SK-N-SH treated with all-trans-retinoic acid at 6 μM for 48 hours (cell line): ENCODE measurements at regions not wholly inside any gene's neighbourhood (a gene's known extent, or its start where the extent isn't known, plus 50 kb on each side); places are given as distances from the start of the nearest gene placed in this dataset.

Experiments
- ATAC-seq: fragments of 200-7000 bp; cut with Tn5 transposase; 3 replicates; pipeline ENCODE4 v1.9.1; 2020; ENCODE audit warnings: mild to moderate bottlenecking, moderate library complexity
- ARNTL ChIP-seq: fragments of 450-650 bp; formaldehyde crosslinking; IDR thresholded peaks from 2 replicates; pipeline ENCODE4 v1.5.0; 2020; ENCODE audit warnings: low read depth, mild to moderate bottlenecking, moderate library complexity, borderline replicate concordance
- BACH2 ChIP-seq: fragments of 250-450 bp; sonication (Bioruptor Pico); IDR thresholded peaks from 2 replicates; pipeline ENCODE4 v1.9.0; 2021; ENCODE audit warnings: mild to moderate bottlenecking, borderline replicate concordance
- CSDC2 ChIP-seq: fragments of 250-450 bp; sonication (Bioruptor Pico); IDR thresholded peaks from 2 replicates; pipeline ENCODE4 v1.5.0; 2020; ENCODE audit warnings: mild to moderate bottlenecking, moderate library complexity
- CSRNP3 ChIP-seq: fragments of 250-450 bp; sonication (Bioruptor Pico); IDR thresholded peaks from 2 replicates; pipeline ENCODE4 v1.5.1; 2021; ENCODE audit warnings: mild to moderate bottlenecking, moderate library complexity
- ESRRG ChIP-seq: fragments of 250-450 bp; sonication (Bioruptor Pico); IDR thresholded peaks from 2 replicates; pipeline ENCODE4 v1.6.1; 2021; ENCODE audit warnings: mild to moderate bottlenecking
- GLIS3 ChIP-seq: fragments of 250-450 bp; sonication (Bioruptor Pico); IDR thresholded peaks from 2 replicates; pipeline ENCODE4 v1.5.0; 2020; ENCODE audit warnings: mild to moderate bottlenecking, moderate library complexity
- ISL1 ChIP-seq: fragments of 250-450 bp; sonication (Bioruptor Pico); IDR thresholded peaks from 2 replicates; pipeline ENCODE4 v2.1.2; 2022; ENCODE audit warnings: mild to moderate bottlenecking, moderate library complexity
- OSR1 ChIP-seq: fragments of 250-450 bp; sonication (Bioruptor Pico); IDR thresholded peaks from 2 replicates; pipeline ENCODE4 v1.8.0; 2022; ENCODE audit warnings: moderate library complexity, mild to moderate bottlenecking, inconsistent platforms
- PATZ1 ChIP-seq: fragments of 250-450 bp; sonication (Bioruptor Pico); IDR thresholded peaks from 2 replicates; pipeline ENCODE4 v1.8.0; 2020; ENCODE audit warnings: mild to moderate bottlenecking, moderate library complexity, borderline replicate concordance
- POU6F1 ChIP-seq: fragments of 250-450 bp; sonication (Bioruptor Pico); IDR thresholded peaks from 2 replicates; pipeline ENCODE4 v1.8.0; 2021; ENCODE audit warnings: low read depth, mild to moderate bottlenecking, moderate library complexity, borderline replicate concordance
- PPARA ChIP-seq: fragments of 250-450 bp; sonication (Bioruptor Pico); IDR thresholded peaks from 2 replicates; pipeline ENCODE4 v1.5.0; 2020; ENCODE audit warnings: mild to moderate bottlenecking, borderline replicate concordance
- SNAI2 ChIP-seq: fragments of 250-450 bp; sonication (Bioruptor Pico); IDR thresholded peaks from 2 replicates; pipeline ENCODE4 v1.5.0; 2020; ENCODE audit warnings: mild to moderate bottlenecking, moderate library complexity
- TCF4 ChIP-seq: fragments of 250-450 bp; sonication (Bioruptor Pico); IDR thresholded peaks from 2 replicates; pipeline ENCODE4 v1.8.0; 2021; ENCODE audit warnings: mild to moderate bottlenecking, moderate library complexity, borderline replicate concordance
- TOX ChIP-seq: fragments of 250-450 bp; sonication (Bioruptor Pico); IDR thresholded peaks from 2 replicates; pipeline ENCODE4 v1.8.0; 2021; ENCODE audit warnings: mild to moderate bottlenecking, moderate library complexity, borderline replicate concordance
- TSHZ2 ChIP-seq: fragments of 250-450 bp; sonication (Bioruptor Pico); IDR thresholded peaks from 2 replicates; pipeline ENCODE4 v1.5.0; 2020; ENCODE audit warnings: mild to moderate bottlenecking, moderate library complexity
- ZC3H10 ChIP-seq: fragments of 250-450 bp; sonication (Bioruptor Pico); IDR thresholded peaks from 2 replicates; pipeline ENCODE4 v1.5.1; 2021; ENCODE audit warnings: mild to moderate bottlenecking, moderate library complexity
- ZFP3 ChIP-seq: fragments of 250-450 bp; sonication (Bioruptor Pico); IDR thresholded peaks from 2 replicates; pipeline ENCODE4 v1.5.0; 2020; ENCODE audit warnings: mild to moderate bottlenecking, moderate library complexity
- ZFP30 ChIP-seq: fragments of 450-650 bp; formaldehyde crosslinking; IDR thresholded peaks from 2 replicates; pipeline ENCODE4 v1.5.0; 2022; ENCODE audit warnings: mild to moderate bottlenecking, moderate library complexity
- ZNF565 ChIP-seq: fragments of 450-650 bp; formaldehyde crosslinking; conservative IDR thresholded peaks from 2 replicates; pipeline ENCODE4 v1.5.0; 2020; ENCODE audit warnings: low read depth, mild to moderate bottlenecking, moderate library complexity
- ZNF8 ChIP-seq: fragments of 450-650 bp; formaldehyde crosslinking; IDR thresholded peaks from 2 replicates; pipeline ENCODE4 v1.5.0; 2020; ENCODE audit warnings: mild to moderate bottlenecking, moderate library complexity

GRCh38 chr9:2493109-2493508 lies 128.5 kb upstream of the VLDLR start:
- TF ChIP-seq ESRRG (CRISPR knock-in tag), result no peak
- no peak for TF ChIP-seq CSDC2 (CRISPR knock-in tag)
- TF ChIP-seq ZNF565 (CRISPR knock-in tag), result no peak
- TF ChIP-seq POU6F1, result no peak
- TF ChIP-seq TSHZ2 (CRISPR knock-in tag), result no peak
- no peak for TF ChIP-seq SNAI2
- no peak for TF ChIP-seq OSR1
- ATAC-seq, result no peak

GRCh38 chr9:2493529-2493928 lies 128.1 kb upstream of the VLDLR start:
- TF ChIP-seq CSDC2 (CRISPR knock-in tag) (no peak), CSRNP3 (CRISPR knock-in tag) (no peak), ZNF8 (no peak), TCF4 (CRISPR knock-in tag) (no peak), BACH2 (CRISPR knock-in tag) (no peak), ARNTL (CRISPR knock-in tag) (no peak)
- ATAC-seq, result no peak

GRCh38 chr9:2494562-2494961 lies 127.0 kb upstream of the VLDLR start:
- TF ChIP-seq ARNTL (CRISPR knock-in tag) (no peak), TSHZ2 (CRISPR knock-in tag) (no peak), OSR1 (no peak), PPARA (CRISPR knock-in tag) (no peak), CSDC2 (CRISPR knock-in tag) (no peak), ESRRG (CRISPR knock-in tag) (no peak)
- peak; percentile 87 for ATAC-seq

GRCh38 chr9:2495221-2496005 lies 126.2 kb upstream of the VLDLR start:
- ATAC-seq, result no peak
- no peak for TF ChIP-seq SNAI2
- no peak for TF ChIP-seq ZNF8
- TF ChIP-seq ZC3H10 (CRISPR knock-in tag), result no peak
- no peak for TF ChIP-seq ZFP30
- no peak for TF ChIP-seq GLIS3 (CRISPR knock-in tag)
- no peak for TF ChIP-seq PATZ1 (CRISPR knock-in tag)
- TF ChIP-seq BACH2 (CRISPR knock-in tag), result no peak
- TF ChIP-seq TCF4 (CRISPR knock-in tag), result no peak
- no peak for TF ChIP-seq TOX (CRISPR knock-in tag)
- no peak for TF ChIP-seq CSDC2 (CRISPR knock-in tag)
- TF ChIP-seq ZNF565 (CRISPR knock-in tag), result no peak
- no peak for TF ChIP-seq POU6F1
- no peak for TF ChIP-seq OSR1
- TF ChIP-seq ISL1 (CRISPR knock-in tag), result no peak
- TF ChIP-seq ESRRG (CRISPR knock-in tag), result no peak
- no peak for TF ChIP-seq ZFP3 (CRISPR knock-in tag)
